DND-41 (cell line): ENCODE measurements at regions not wholly inside any gene's neighbourhood (a gene's known extent, or its start where the extent isn't known, plus 50 kb on each side); places are given as distances from the start of the nearest gene placed in this dataset.

Experiments
- EZH2 ChIP-seq: IDR thresholded peaks from 3 replicates; pipeline ENCODE4 v1.6.1; 2012; ENCODE audit warnings: borderline replicate concordance, low read depth, mild to moderate bottlenecking, moderate library complexity, low read length, inconsistent platforms; ENCODE audit not compliant: severe bottlenecking
- TF ChIP-seq, protein P1 (sequence below): IDR thresholded peaks from 2 replicates; pipeline ENCODE4 v1.5.1; 2012; ENCODE audit warnings: borderline replicate concordance, low read length, moderate library complexity, mild to moderate bottlenecking; ENCODE audit not compliant: poor library complexity, severe bottlenecking; ENCODE audit errors: extremely low read depth

DNA sequence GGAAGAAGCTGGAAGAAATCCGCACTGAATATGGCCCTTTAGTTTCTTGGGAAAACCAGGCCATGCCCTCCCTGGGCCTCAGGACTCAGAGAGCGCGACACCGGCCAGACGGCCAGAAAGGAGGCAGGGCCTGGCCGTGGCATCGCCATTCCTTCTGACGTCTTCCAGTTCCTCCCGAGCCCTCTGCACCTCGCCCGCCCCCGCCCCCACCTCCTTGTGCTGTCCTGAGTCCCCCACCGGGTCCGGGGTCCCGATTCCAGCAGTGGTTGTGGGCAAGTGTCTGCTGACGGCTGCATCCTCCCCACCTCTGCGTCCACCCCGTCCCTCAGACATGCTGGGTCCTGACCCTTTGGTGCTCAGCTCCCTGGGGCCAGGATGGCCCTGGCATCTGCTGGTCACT, 312.1 kb upstream of the SHH start:
- no peak for TF ChIP-seq EZH2
- TF ChIP-seq, protein P1, sequence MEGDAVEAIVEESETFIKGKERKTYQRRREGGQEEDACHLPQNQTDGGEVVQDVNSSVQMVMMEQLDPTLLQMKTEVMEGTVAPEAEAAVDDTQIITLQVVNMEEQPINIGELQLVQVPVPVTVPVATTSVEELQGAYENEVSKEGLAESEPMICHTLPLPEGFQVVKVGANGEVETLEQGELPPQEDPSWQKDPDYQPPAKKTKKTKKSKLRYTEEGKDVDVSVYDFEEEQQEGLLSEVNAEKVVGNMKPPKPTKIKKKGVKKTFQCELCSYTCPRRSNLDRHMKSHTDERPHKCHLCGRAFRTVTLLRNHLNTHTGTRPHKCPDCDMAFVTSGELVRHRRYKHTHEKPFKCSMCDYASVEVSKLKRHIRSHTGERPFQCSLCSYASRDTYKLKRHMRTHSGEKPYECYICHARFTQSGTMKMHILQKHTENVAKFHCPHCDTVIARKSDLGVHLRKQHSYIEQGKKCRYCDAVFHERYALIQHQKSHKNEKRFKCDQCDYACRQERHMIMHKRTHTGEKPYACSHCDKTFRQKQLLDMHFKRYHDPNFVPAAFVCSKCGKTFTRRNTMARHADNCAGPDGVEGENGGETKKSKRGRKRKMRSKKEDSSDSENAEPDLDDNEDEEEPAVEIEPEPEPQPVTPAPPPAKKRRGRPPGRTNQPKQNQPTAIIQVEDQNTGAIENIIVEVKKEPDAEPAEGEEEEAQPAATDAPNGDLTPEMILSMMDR = no peak
